Bronchial epithelial cell (primary cell): ENCODE measurements at regions not wholly inside any gene's neighbourhood (a gene's known extent, or its start where the extent isn't known, plus 50 kb on each side); places are given as distances from the start of the nearest gene placed in this dataset.
A peak's percentile ranks its signal among the peaks of the same experiment; 100 is the strongest.

ENCODE experiments used
- DNase-seq: peaks from one replicate; pipeline ENCODE4 v3.0.0-alpha.2; 2010; ENCODE audit warnings: low read depth
- FAIRE-seq: peaks from 2 replicates; lab custom pipeline; 2011; peaks lifted over from hg19 to GRCh38; lab: Jason Lieb, UNC
- H3K27me3 ChIP-seq: 2 replicates; pipeline ENCODE4 v1.5.1; 2011; ENCODE audit warnings: low read length; ENCODE audit not compliant: control insufficient read depth, insufficient read depth
- H3K36me3 ChIP-seq: 2 replicates; pipeline ENCODE4 v1.5.1; 2011; ENCODE audit warnings: low read length; ENCODE audit not compliant: control insufficient read depth, insufficient read depth
- H3K4me3 ChIP-seq: 2 replicates; pipeline ENCODE4 v1.5.1; 2011; ENCODE audit warnings: mild to moderate bottlenecking, low read depth, low read length, control low read depth
- TF ChIP-seq, protein P1 (sequence below): IDR thresholded peaks from 2 replicates; pipeline ENCODE4 v1.5.1; 2011; ENCODE audit warnings: mild to moderate bottlenecking, moderate library complexity, low read length, control low read depth, inconsistent platforms; ENCODE audit not compliant: insufficient read depth, severe bottlenecking

DNA sequence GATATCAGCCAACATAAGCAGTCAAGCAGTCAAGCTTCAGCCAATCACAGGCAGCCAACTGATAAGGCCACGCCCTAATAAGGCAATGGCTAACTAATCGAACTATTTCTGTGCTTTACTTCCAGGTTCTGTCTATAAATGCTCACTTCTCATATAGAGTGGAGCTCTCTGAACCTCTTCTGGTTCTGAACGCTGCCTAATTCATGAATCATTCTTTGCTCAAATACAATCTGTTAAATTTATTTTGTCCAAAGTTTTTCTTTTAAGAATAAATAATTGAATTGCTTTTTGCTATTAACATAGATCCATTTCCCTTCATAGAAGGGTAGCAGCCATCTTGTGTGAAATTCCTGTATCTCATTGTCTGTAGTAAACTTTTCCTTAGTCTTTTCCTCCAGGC lies 97.9 kb upstream of the TMEM72 start:
- FAIRE-seq: no peak
- Histone ChIP-seq H3K36me3 (no peaks in the 10 kb centered on the region), H3K4me3 (no peak overlapping the region), H3K27me3 (no peaks in the 10 kb centered on the region)
- TF ChIP-seq, protein P1, sequence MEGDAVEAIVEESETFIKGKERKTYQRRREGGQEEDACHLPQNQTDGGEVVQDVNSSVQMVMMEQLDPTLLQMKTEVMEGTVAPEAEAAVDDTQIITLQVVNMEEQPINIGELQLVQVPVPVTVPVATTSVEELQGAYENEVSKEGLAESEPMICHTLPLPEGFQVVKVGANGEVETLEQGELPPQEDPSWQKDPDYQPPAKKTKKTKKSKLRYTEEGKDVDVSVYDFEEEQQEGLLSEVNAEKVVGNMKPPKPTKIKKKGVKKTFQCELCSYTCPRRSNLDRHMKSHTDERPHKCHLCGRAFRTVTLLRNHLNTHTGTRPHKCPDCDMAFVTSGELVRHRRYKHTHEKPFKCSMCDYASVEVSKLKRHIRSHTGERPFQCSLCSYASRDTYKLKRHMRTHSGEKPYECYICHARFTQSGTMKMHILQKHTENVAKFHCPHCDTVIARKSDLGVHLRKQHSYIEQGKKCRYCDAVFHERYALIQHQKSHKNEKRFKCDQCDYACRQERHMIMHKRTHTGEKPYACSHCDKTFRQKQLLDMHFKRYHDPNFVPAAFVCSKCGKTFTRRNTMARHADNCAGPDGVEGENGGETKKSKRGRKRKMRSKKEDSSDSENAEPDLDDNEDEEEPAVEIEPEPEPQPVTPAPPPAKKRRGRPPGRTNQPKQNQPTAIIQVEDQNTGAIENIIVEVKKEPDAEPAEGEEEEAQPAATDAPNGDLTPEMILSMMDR: no peak
- DNase-seq: no peak

DNA sequence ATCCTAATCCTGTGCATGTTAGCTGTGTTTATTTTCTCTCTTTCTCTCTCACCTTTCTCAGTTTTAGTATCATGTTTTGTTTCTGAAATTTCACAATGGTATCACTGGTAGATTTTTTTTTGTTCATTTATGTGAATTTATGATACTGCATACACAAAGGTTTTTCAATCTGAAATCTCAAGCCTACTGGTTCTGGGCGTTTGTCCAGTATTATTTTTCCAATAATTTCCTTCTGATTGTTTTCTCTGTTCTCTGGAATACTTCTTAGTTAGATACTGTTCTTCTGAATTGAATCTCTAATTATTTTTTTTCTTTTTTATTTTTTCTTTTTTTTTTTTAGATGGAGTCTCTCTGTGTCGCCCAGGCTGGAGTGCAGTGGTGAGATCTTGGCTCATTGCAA lies 96.2 kb upstream of the TMEM72 start:
- FAIRE-seq: no peak
- no peak overlapping the region for H3K4me3 ChIP-seq
- TF ChIP-seq, protein P1: no peak
- no peaks in the 10 kb centered on the region for H3K27me3 ChIP-seq
- H3K36me3 ChIP-seq: no peaks in the 10 kb centered on the region
- no peak for DNase-seq

DNA sequence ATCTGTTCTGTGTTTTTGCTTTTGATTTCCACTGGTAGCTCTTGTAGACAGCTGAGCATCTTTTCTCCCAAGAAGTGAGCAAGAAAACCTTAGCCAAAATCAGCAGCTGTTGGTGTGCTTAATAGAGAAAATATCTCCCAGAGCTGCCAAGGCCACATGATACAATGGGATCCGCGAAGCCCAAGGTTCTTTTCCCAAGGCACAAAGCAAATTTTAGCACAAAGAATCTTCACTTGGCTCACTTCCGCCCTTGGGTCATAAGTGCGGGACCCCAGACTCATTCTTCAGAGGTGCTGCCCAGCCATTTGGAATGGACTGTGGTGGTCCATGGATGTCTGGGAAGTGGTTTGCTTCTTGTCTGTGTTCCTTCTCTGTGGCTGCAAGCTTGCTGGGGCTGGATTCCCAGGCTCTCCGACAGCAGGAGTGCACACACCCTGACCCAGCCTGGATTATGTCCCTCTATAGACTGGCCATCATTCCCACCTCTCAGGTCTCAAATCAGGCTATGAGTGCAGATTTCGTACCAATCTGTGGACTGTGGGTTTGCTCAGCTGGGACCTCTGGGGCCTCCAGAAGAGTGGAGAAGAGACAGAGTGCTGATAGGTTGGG lies 93.0 kb upstream of the TMEM72 start:
- FAIRE-seq: peak; percentile 40
- Histone ChIP-seq H3K27me3 (no peaks in the 10 kb centered on the region), H3K4me3 (no peak overlapping the region), H3K36me3 (no peaks in the 10 kb centered on the region)
- no peak for DNase-seq
- TF ChIP-seq, protein P1: no peak

DNA sequence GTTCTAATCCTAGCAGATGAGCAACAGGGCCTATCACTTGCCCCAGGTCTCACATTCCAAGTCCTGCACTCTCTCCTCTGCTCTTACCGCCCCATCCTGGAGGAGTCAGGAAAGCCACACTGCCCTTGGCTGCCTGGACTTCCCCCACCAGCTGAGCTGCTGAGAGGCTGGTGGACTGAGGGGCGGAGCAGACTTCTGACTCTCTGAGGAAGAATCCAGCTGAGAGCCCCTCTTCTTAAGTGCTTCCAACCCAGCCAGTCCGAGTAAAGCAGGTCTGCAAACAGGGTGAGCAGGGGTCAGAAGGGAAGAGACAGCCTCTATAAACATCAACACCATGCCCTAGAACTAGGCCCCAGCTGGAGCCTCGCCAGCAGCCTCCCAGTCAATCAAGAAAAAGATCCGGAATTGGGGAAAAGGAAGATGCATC lies 92.4 kb upstream of the TMEM72 start:
- no peaks in the 10 kb centered on the region for H3K36me3 ChIP-seq
- FAIRE-seq: no peak
- TF ChIP-seq, protein P1: no peak
- DNase-seq: no peak
- no peak overlapping the region for H3K4me3 ChIP-seq
- no peaks in the 10 kb centered on the region for H3K27me3 ChIP-seq

DNA sequence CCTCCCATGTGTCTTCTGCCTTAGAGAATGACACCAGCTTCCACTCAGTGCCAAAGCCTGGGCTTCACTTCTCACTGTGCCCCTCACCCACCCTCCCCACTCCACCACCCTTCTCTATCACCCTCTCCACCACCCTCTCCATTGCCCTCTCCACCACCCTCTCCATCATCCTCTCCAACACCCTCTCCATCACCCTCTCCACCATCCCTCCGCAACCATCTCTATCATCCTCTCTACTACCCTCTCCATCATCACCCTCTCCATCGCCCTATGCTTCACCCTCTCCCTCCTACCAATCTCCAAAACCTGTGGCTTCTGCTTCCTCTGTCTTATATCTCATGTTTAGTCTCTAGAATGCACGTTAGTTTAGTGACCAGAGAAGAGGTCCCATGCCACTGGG lies 91.0 kb upstream of the TMEM72 start:
- DNase-seq (no peak), FAIRE-seq (no peak)
- TF ChIP-seq, protein P1: no peak
- Histone ChIP-seq H3K27me3 (no peaks in the 10 kb centered on the region), H3K4me3 (no peak overlapping the region), H3K36me3 (no peaks in the 10 kb centered on the region)

DNA sequence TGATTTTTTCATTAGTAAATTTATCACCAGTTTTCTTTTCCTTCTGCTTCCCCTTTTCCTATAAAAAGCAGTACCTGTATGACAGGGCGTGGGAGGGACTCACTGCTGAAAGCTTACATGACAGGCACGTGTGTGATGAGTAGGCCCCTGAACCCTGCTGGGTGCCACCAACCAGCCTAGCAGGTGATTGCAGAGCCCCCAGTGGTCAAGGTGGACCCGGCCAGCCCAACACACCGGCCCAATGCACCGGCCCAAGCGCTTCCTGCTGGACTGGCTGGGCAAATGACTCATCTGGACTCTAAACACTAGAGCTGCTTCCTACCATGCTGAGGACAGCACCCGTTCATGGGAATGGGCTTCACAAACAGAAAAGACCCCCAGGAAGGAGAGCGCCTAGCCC lies 89.8 kb upstream of the TMEM72 start:
- TF ChIP-seq, protein P1: no peak
- no peak overlapping the region for H3K4me3 ChIP-seq
- H3K27me3 ChIP-seq: no peaks in the 10 kb centered on the region
- FAIRE-seq (no peak), DNase-seq (no peak)
- H3K36me3 ChIP-seq: no peaks in the 10 kb centered on the region
